ENCODE measurements at regions not wholly inside any gene's neighbourhood (a gene's known extent, or its start where the extent isn't known, plus 50 kb on each side); places are given as distances from the start of the nearest gene placed in this dataset.

- no peaks in the 10 kb centered on the region for H4K20me1 ChIP-seq (ENCODE audit: insufficient read depth)
- H3K79me2 ChIP-seq (ENCODE audit: insufficient read depth) = no peaks in the 10 kb centered on the region
- H3K4me1 ChIP-seq (ENCODE audit: control insufficient read depth in 1 of 2, insufficient read depth in 2 of 2, low read depth in 1 of 2, low read length in 1 of 2) = peaks cover 0 to 20% of the 10 kb centered on the region in 2 experiments; a peak in 1 of 4 replicates
- H3K9me2 ChIP-seq = no peaks in the 10 kb centered on the region
- ChIA-PET CTCF (no interaction called here), POLR2A (no interaction called here)
- no peak overlapping the region for H3K9ac ChIP-seq
- H3F3A ChIP-seq (replicated peaks; ENCODE audit: insufficient read depth) = no peaks in the 10 kb centered on the region
- no peak overlapping the region for H2AFZ ChIP-seq (ENCODE audit: low read depth)
- no peaks in the 10 kb centered on the region; the same call in 1 of the 2 replicates for H3K9me3 ChIP-seq
- H3K27me3 ChIP-seq (ENCODE audit: insufficient read depth) = no peaks in the 10 kb centered on the region
- no peak overlapping the region for H3K4me2 ChIP-seq
- WGBS (ENCODE audit: low lambda C conversion rate) = 32% methylated on average over 2 of the region's 2 CpGs
- H3K4me3 ChIP-seq (ENCODE audit: low read depth in 2 of 2, low read length in 1 of 2) = no peak overlapping the region
- TF ChIP-seq TAF1 (IDR thresholded peaks at IDR 0.05; ENCODE audit: borderline replicate concordance, low read depth, low read length) (no peak), JUND (IDR thresholded peaks at IDR 0.05) (no peak), RFX5 (IDR thresholded peaks at IDR 0.05; ENCODE audit: low read length) (no peak), ELF1 (IDR thresholded peaks at IDR 0.05) (no peak), FOXJ3 (CRISPR knock-in tag; IDR thresholded peaks at IDR 0.05) (no peak), ZBTB33 (IDR thresholded peaks at IDR 0.05; ENCODE audit: borderline replicate concordance, low read depth) (no peak), IRF3 (IDR thresholded peaks at IDR 0.05; ENCODE audit: low read depth, low read length) (no peak), RCOR1 (IDR thresholded peaks at IDR 0.05; ENCODE audit: low read length) (no peak), TEAD4 (IDR thresholded peaks at IDR 0.05; ENCODE audit: borderline replicate concordance, insufficient read depth) (no peak), SIN3A (IDR thresholded peaks at IDR 0.05; ENCODE audit: borderline replicate concordance, low read depth, low read length) (no peak), FOSL2 (IDR thresholded peaks at IDR 0.05; ENCODE audit: borderline replicate concordance, low read depth) (no peak)
- H3K27ac ChIP-seq (ENCODE audit: low read depth in 2 of 2, low read length in 1 of 2) = no peak overlapping the region
- H3K36me3 ChIP-seq (replicated peaks in 1 of 2; ENCODE audit: control insufficient read depth in 1 of 2, insufficient read depth in 2 of 2, low read length in 1 of 2) = no peaks in the 10 kb centered on the region
- DNase-seq = no peak
Measured at GRCh38 chr2:16277117-16277516, 336.8 kb downstream of the MYCN start.

GRCh38 chr2:16275661-16276060 lies 335.3 kb downstream of the MYCN start:
- TF ChIP-seq FOXM1 (IDR thresholded peaks at IDR 0.05; ENCODE audit: low read depth) = no peak
- no peak for TF ChIP-seq TEAD4 (IDR thresholded peaks at IDR 0.05; ENCODE audit: borderline replicate concordance, insufficient read depth)
- no peak for TF ChIP-seq REST (IDR thresholded peaks at IDR 0.05; ENCODE audit: low read depth, low read length)
- no peak for TF ChIP-seq MAX (IDR thresholded peaks at IDR 0.05; ENCODE audit: low read depth)
- TF ChIP-seq RFX5 (IDR thresholded peaks at IDR 0.05; ENCODE audit: low read length) = no peak
- TF ChIP-seq FOSL2 (IDR thresholded peaks at IDR 0.05; ENCODE audit: borderline replicate concordance, low read depth) = no peak
- no peak for TF ChIP-seq SMC3 (IDR thresholded peaks at IDR 0.05; ENCODE audit: low read depth, low read length)
- no peak for TF ChIP-seq MXI1 (IDR thresholded peaks at IDR 0.05; ENCODE audit: low read depth, low read length)
- 8% methylated on average over 4 of the region's 4 CpGs for WGBS (ENCODE audit: low lambda C conversion rate)
- Histone ChIP-seq H3K27me3 (ENCODE audit: insufficient read depth) (no peaks in the 10 kb centered on the region), H3K4me1 (ENCODE audit: control insufficient read depth in 1 of 2, insufficient read depth in 2 of 2, low read depth in 1 of 2, low read length in 1 of 2) (peaks cover 0 to 17% of the 10 kb centered on the region in 2 experiments; a peak in 1 of 4 replicates), H2AFZ (ENCODE audit: low read depth) (no peak overlapping the region), H3K27ac (ENCODE audit: low read depth in 2 of 2, low read length in 1 of 2) (peak overlapping the region in 1 of 2 experiments; percentile 14; a peak in 1 of 4 replicates), H3K4me2 (no peak overlapping the region), H3F3A (replicated peaks; ENCODE audit: insufficient read depth) (no peaks in the 10 kb centered on the region), H3K9ac (no peak overlapping the region), H3K9me2 (no peaks in the 10 kb centered on the region), H4K20me1 (ENCODE audit: insufficient read depth) (no peaks in the 10 kb centered on the region), H3K9me3 (no peaks in the 10 kb centered on the region; the same call in 1 of the 2 replicates), H3K4me3 (ENCODE audit: low read depth in 2 of 2, low read length in 1 of 2) (no peak overlapping the region), H3K36me3 (replicated peaks in 1 of 2; ENCODE audit: control insufficient read depth in 1 of 2, insufficient read depth in 2 of 2, low read length in 1 of 2) (no peaks in the 10 kb centered on the region), H3K79me2 (ENCODE audit: insufficient read depth) (no peaks in the 10 kb centered on the region)
- DNase-seq = no peak
- POLR2A ChIA-PET = no interaction called here
- CTCF ChIA-PET = no interaction called here
